HUES64 (cell line): ENCODE measurements at regions not wholly inside any gene's neighbourhood (a gene's known extent, or its start where the extent isn't known, plus 50 kb on each side); places are given as distances from the start of the nearest gene placed in this dataset.

Experiments
- H3K27ac ChIP-seq: 2 replicates; pipeline ENCODE4 v1.7.0; 2013; ENCODE audit warnings: low read depth, low read length, inconsistent platforms
- H3K27me3 ChIP-seq: 2 replicates; pipeline ENCODE4 v1.6.1; 2013; ENCODE audit warnings: mild to moderate bottlenecking, low read length; ENCODE audit not compliant: insufficient read depth
- H3K36me3 ChIP-seq: 2 replicates; pipeline ENCODE4 v1.6.1; 2013; ENCODE audit warnings: mild to moderate bottlenecking, low read length; ENCODE audit not compliant: insufficient read depth
- H3K4me1 ChIP-seq: 2 replicates; pipeline ENCODE4 v1.6.1; 2013; ENCODE audit warnings: mild to moderate bottlenecking, low read length, moderate library complexity; ENCODE audit not compliant: insufficient read depth
- H3K4me3 ChIP-seq: 2 replicates; pipeline ENCODE4 v1.5.1; 2013; ENCODE audit warnings: mild to moderate bottlenecking, low read length, moderate library complexity
- H3K9ac ChIP-seq: 2 replicates; pipeline ENCODE4 v1.6.1; 2013; ENCODE audit warnings: mild to moderate bottlenecking, low read depth, low read length
- H3K9me3 ChIP-seq: 2 replicates; pipeline ENCODE4 v1.6.1; 2013; ENCODE audit warnings: low read depth, low read length; ENCODE audit not compliant: insufficient read depth
- WGBS: fragments of 150-250, 120-280 bp; methylation state at CpG from one replicate; pipeline ENCODE4 v1.1.7; 2013; ENCODE audit warnings: missing lambda C conversion rate; 5-methylcytosine and 5-hydroxymethylcytosine counted together

GRCh38 chr9:134221273-134222017, 57.1 kb upstream of the RNU6ATAC start:
- Histone ChIP-seq H3K27me3 (no peaks in the 10 kb centered on the region), H3K27ac (no peak overlapping the region), H3K4me1 (peaks cover 5% of the 10 kb centered on the region; the same call in 1 of the 2 replicates), H3K36me3 (no peaks in the 10 kb centered on the region), H3K9me3 (no peaks in the 10 kb centered on the region), H3K4me3 (no peak overlapping the region), H3K9ac (no peak overlapping the region)
- 95% methylated on average over 23 of the region's 23 CpGs for WGBS

GRCh38 chr9:134222018-134222573, 57.7 kb upstream of the RNU6ATAC start:
- Histone ChIP-seq H3K9ac (no peak overlapping the region), H3K27ac (no peak overlapping the region), H3K27me3 (no peaks in the 10 kb centered on the region), H3K4me3 (no peak overlapping the region), H3K9me3 (no peaks in the 10 kb centered on the region), H3K36me3 (no peaks in the 10 kb centered on the region), H3K4me1 (peaks cover 5% of the 10 kb centered on the region; the same call in 1 of the 2 replicates)
- 88% methylated on average over 11 of the region's 12 CpGs for WGBS

GRCh38 chr9:134223091-134223490, 58.7 kb upstream of the RNU6ATAC start:
- Histone ChIP-seq H3K27ac (no peak overlapping the region), H3K4me3 (no peak overlapping the region), H3K9ac (no peak overlapping the region), H3K4me1 (peaks cover 5% of the 10 kb centered on the region; the same call in 1 of the 2 replicates), H3K36me3 (no peaks in the 10 kb centered on the region), H3K9me3 (no peaks in the 10 kb centered on the region), H3K27me3 (no peaks in the 10 kb centered on the region)
- WGBS = 88% methylated on average over 11 of the region's 11 CpGs

GRCh38 chr9:134223591-134224122, 59.3 kb upstream of the RNU6ATAC start:
- H3K9ac ChIP-seq = no peak overlapping the region
- 87% methylated on average over 15 of the region's 15 CpGs for WGBS
- H3K36me3 ChIP-seq = no peaks in the 10 kb centered on the region
- peaks cover 5% of the 10 kb centered on the region; the same call in 1 of the 2 replicates for H3K4me1 ChIP-seq
- H3K27ac ChIP-seq = no peak overlapping the region
- H3K4me3 ChIP-seq = no peak overlapping the region
- no peaks in the 10 kb centered on the region for H3K27me3 ChIP-seq
- H3K9me3 ChIP-seq = no peaks in the 10 kb centered on the region

- whole genome bisulfite sequencing = 93% methylated on average over 9 of the region's 9 CpGs
- Histone ChIP-seq H3K27ac (no peak overlapping the region), H3K9me3 (no peaks in the 10 kb centered on the region), H3K9ac (no peak overlapping the region), H3K36me3 (no peaks in the 10 kb centered on the region), H3K4me1 (peaks cover 5% of the 10 kb centered on the region; the same call in 1 of the 2 replicates), H3K4me3 (no peak overlapping the region), H3K27me3 (no peaks in the 10 kb centered on the region)
These were observed 59.8 kb upstream of the RNU6ATAC start for GRCh38 chr9:134224127-134224526.

GRCh38 chr9:134224567-134225093, 60.3 kb upstream of the RNU6ATAC start:
- Histone ChIP-seq H3K36me3 (no peaks in the 10 kb centered on the region), H3K27me3 (no peaks in the 10 kb centered on the region), H3K27ac (no peak overlapping the region), H3K4me3 (no peak overlapping the region), H3K4me1 (peaks cover 5% of the 10 kb centered on the region; the same call in 1 of the 2 replicates), H3K9me3 (no peaks in the 10 kb centered on the region), H3K9ac (no peak overlapping the region)
- WGBS = 84% methylated on average over 9 of the region's 9 CpGs

- no peak overlapping the region for H3K4me3 ChIP-seq
- no peaks in the 10 kb centered on the region for H3K27me3 ChIP-seq
- H3K9ac ChIP-seq = no peak overlapping the region
- H3K36me3 ChIP-seq = no peaks in the 10 kb centered on the region
- no peak overlapping the region for H3K27ac ChIP-seq
- peaks cover 5% of the 10 kb centered on the region; the same call in 1 of the 2 replicates for H3K4me1 ChIP-seq
- H3K9me3 ChIP-seq = no peaks in the 10 kb centered on the region
- 79% methylated on average over 8 of the region's 8 CpGs for WGBS
These were observed 60.8 kb upstream of the RNU6ATAC start for GRCh38 chr9:134225186-134225585.

- Histone ChIP-seq H3K9me3 (no peaks in the 10 kb centered on the region), H3K36me3 (no peaks in the 10 kb centered on the region), H3K4me1 (peaks cover 5% of the 10 kb centered on the region; the same call in 1 of the 2 replicates), H3K27me3 (no peaks in the 10 kb centered on the region), H3K9ac (no peak overlapping the region), H3K4me3 (no peak overlapping the region), H3K27ac (no peak overlapping the region)
- 90% methylated on average over 7 of the region's 7 CpGs for WGBS
These were observed 61.5 kb upstream of the RNU6ATAC start for GRCh38 chr9:134225816-134226215.

GRCh38 chr9:134226221-134226930, 62.0 kb upstream of the RNU6ATAC start:
- no peak overlapping the region for H3K9ac ChIP-seq
- no peaks in the 10 kb centered on the region for H3K9me3 ChIP-seq

GRCh38 chr9:134227451-134228411, 63.4 kb upstream of the RNU6ATAC start:
- Histone ChIP-seq H3K27me3 (no peaks in the 10 kb centered on the region), H3K27ac (no peak overlapping the region), H3K36me3 (no peaks in the 10 kb centered on the region), H3K4me3 (no peak overlapping the region), H3K4me1 (peaks cover 5% of the 10 kb centered on the region; the same call in 1 of the 2 replicates), H3K9me3 (no peaks in the 10 kb centered on the region), H3K9ac (no peak overlapping the region)
- 79% methylated on average over 27 of the region's 27 CpGs for WGBS

More at GRCh38 chr9:134226221-134226930, 62.0 kb upstream of the RNU6ATAC start:
- Histone ChIP-seq H3K27me3 (no peaks in the 10 kb centered on the region), H3K4me3 (no peak overlapping the region), H3K36me3 (no peaks in the 10 kb centered on the region), H3K27ac (no peak overlapping the region), H3K4me1 (peaks cover 5% of the 10 kb centered on the region; the same call in 1 of the 2 replicates)
- WGBS = 89% methylated on average over 27 of the region's 27 CpGs
